ENCODE measurements at regions not wholly inside any gene's neighbourhood (a gene's known extent, or its start where the extent isn't known, plus 50 kb on each side); places are given as distances from the start of the nearest gene placed in this dataset.
"Not testable (repeated sequence)": the region's sequence is repeated elsewhere in the genome, so short reads cannot be mapped to it uniquely, and the experiment has no call there.

- Mint-ChIP-seq H3K9me3 (peaks cover 0 to 9% of the 10 kb centered on the region in 2 donors), H3K27me3 (peaks cover 0 to 5% of the 10 kb centered on the region in 2 donors), H3K4me1 (no peaks in the 10 kb centered on the region), H3K36me3 (no peaks in the 10 kb centered on the region), H3K27ac (no peak overlapping the region), H3K4me3 (no peak overlapping the region)
- DNase-seq (no peak), ATAC-seq (replicated peaks) (no peak)
These were observed 57.7 kb downstream of the RAD51AP2 start for GRCh38 chr2:17460371-17461086.

GRCh38 chr2:17455343-17455742, 62.9 kb downstream of the RAD51AP2 start:
- no peak for ATAC-seq (replicated peaks)
- H3K4me1 Mint-ChIP-seq, result no peaks in the 10 kb centered on the region
- peaks cover 0 to 6% of the 10 kb centered on the region in 2 donors for H3K9me3 Mint-ChIP-seq
- peaks cover 0 to 2% of the 10 kb centered on the region in 2 donors for H3K36me3 Mint-ChIP-seq
- no peak overlapping the region for H3K4me3 Mint-ChIP-seq
- DNase-seq, result no peak
- no peak overlapping the region for H3K27ac Mint-ChIP-seq
- peaks cover 0 to 5% of the 10 kb centered on the region in 2 donors for H3K27me3 Mint-ChIP-seq

GRCh38 chr2:17446191-17446590, 72.0 kb downstream of the RAD51AP2 start:
- not testable (repeated sequence) for ATAC-seq (replicated peaks); DNase-seq; H3K27ac Mint-ChIP-seq; H3K27me3 Mint-ChIP-seq; H3K4me1 Mint-ChIP-seq; H3K36me3 Mint-ChIP-seq; H3K4me3 Mint-ChIP-seq
- H3K9me3 Mint-ChIP-seq, result peaks cover 8 to 11% of the 10 kb centered on the region in 2 donors

DNA sequence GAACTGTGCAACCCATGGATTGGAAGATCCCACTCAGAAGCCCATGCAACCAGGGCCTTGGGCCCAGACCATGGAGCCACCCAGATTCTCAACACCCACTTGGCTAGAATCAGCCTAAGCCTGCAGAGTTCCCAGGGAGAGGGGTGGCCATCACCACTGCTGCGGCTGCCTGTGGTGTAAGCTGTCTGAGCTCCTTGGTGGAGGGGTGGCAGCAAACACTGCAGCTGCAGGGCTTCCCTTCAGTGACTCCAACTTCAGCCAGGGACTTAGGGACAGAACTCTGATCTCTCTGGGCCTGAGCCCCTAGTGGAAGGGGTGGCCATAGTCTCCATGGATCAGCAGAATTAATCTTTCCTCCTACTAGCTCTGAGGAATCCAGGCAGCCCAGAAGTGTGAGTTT, 72.5 kb downstream of the RAD51AP2 start:
- no peak for ATAC-seq (replicated peaks)
- peaks cover 0 to 6% of the 10 kb centered on the region in 2 donors for H3K27me3 Mint-ChIP-seq
- no peak for DNase-seq
- H3K9me3 Mint-ChIP-seq, result peaks cover 8 to 11% of the 10 kb centered on the region in 2 donors
- H3K36me3 Mint-ChIP-seq, result peaks cover 0 to 3% of the 10 kb centered on the region in 2 donors
- H3K4me1 Mint-ChIP-seq, result no peaks in the 10 kb centered on the region
- no peak overlapping the region for H3K4me3 Mint-ChIP-seq
- no peak overlapping the region for H3K27ac Mint-ChIP-seq

DNA sequence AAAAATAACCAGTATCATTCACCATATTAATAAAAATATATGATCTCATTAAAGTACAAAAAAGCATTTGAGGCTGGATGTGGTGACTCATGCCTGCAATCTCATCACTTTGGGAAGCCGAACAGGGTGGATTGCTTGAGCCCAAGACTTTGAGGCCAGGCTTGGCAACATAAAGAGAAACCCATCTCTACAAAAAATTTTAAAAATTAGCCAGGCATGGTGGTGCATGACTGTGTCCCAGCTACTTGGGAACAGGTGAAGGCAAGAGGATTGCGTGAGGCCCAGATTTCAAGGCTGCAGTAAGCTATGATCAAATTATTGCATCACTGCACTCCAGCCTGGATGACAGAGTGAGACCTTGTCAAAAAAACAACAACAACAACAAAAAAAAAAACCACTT, 75.9 kb downstream of the RAD51AP2 start:
- ATAC-seq (replicated peaks), result no peak
- Mint-ChIP-seq H3K27ac (no peak overlapping the region), H3K9me3 (peaks cover 0 to 2% of the 10 kb centered on the region in 2 donors), H3K27me3 (peaks cover 0 to 6% of the 10 kb centered on the region in 2 donors), H3K4me3 (no peak overlapping the region), H3K4me1 (no peaks in the 10 kb centered on the region), H3K36me3 (no peaks in the 10 kb centered on the region)
- no peak for DNase-seq

DNA sequence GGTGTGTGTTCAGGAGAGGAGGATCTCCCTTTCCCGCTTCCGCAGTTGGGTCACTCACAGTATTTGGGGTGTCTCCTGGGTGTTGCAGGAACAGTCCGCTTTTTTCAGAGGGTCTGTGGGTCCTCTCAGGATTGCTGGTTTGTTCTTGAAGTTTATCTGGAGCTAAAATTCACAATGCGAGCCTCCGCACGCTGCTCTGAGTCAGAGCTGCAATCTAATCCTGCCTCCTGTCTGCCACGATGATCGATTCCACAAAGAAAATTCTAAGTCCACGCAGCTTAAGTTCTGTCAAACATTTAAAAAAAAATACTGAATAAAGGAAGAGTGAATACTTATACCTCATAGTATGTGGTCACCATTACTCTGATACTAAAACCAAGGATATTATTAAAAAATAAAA, 76.5 kb downstream of the RAD51AP2 start:
- H3K27ac Mint-ChIP-seq, result no peak overlapping the region
- peaks cover 0 to 2% of the 10 kb centered on the region in 2 donors for H3K9me3 Mint-ChIP-seq
- no peak for DNase-seq
- no peaks in the 10 kb centered on the region for H3K36me3 Mint-ChIP-seq
- H3K4me1 Mint-ChIP-seq, result no peaks in the 10 kb centered on the region
- no peak for ATAC-seq (replicated peaks)
- H3K4me3 Mint-ChIP-seq, result no peak overlapping the region
- peaks cover 0 to 6% of the 10 kb centered on the region in 2 donors for H3K27me3 Mint-ChIP-seq

DNA sequence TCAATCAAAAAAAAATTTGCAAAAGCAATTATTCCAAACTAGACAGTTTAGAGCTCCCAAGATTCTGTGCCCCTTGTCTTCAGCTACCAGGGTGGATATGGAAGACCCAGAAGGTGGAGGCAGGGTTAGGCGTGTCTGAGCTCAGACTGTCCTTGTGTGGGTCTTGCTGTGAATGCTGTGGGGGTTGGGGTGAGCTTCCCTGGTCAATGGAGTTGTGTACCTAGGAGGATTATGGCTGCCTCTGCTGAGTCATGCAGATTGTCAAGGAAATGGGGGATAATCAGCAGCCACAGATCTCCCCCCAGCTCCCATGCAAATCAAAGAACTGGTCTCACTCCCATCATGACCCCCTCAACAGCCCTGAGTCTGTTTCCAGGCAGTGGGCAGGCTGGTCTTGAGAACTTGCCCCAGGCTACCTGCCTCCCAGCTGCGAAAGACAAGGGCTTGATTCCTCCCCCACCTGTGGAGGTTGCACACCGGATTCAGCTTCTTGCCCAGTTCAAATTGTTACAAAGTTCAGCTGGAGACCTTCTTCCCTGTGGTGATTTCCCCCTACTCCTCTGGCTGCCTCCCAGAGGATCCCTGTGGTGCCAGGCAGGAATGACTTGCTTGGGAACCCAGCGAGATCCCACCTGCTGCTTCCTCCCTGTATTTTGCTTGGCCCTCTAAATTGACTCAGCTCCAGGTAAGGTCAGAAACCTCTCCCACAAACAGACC, 77.0 kb downstream of the RAD51AP2 start:
- peaks cover 0 to 6% of the 10 kb centered on the region in 2 donors for H3K27me3 Mint-ChIP-seq
- peaks cover 0 to 1% of the 10 kb centered on the region in 2 donors for H3K9me3 Mint-ChIP-seq
- DNase-seq, result no peak
- no peak for ATAC-seq (replicated peaks)
- H3K4me1 Mint-ChIP-seq, result no peaks in the 10 kb centered on the region
- no peaks in the 10 kb centered on the region for H3K36me3 Mint-ChIP-seq
- no peak overlapping the region for H3K27ac Mint-ChIP-seq
- no peak overlapping the region for H3K4me3 Mint-ChIP-seq

DNA sequence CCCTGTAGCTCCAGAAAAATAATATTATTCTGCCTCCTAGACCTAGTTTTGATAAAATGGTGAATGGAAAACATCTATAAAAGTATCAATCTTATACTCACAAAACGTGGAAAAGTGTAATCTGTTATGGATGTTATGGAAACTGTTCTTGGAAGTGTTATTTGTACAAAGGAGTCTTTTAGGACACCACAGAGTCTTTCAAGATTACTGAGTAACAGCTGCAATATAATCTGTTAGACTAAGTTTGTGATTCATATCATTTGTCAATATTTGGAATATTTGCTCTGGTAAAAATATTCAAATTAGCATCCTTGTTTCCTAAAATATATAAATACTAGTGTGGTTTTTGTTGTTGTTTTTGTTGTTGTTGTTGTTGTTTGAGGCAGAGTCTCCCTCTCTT, 87.9 kb downstream of the RAD51AP2 start:
- DNase-seq (no peak), ATAC-seq (replicated peaks) (no peak)
- Mint-ChIP-seq H3K27ac (no peak overlapping the region), H3K9me3 (no peaks in the 10 kb centered on the region), H3K4me1 (no peaks in the 10 kb centered on the region), H3K27me3 (peaks cover 0 to 4% of the 10 kb centered on the region in 2 donors), H3K4me3 (no peak overlapping the region), H3K36me3 (no peaks in the 10 kb centered on the region)

DNA sequence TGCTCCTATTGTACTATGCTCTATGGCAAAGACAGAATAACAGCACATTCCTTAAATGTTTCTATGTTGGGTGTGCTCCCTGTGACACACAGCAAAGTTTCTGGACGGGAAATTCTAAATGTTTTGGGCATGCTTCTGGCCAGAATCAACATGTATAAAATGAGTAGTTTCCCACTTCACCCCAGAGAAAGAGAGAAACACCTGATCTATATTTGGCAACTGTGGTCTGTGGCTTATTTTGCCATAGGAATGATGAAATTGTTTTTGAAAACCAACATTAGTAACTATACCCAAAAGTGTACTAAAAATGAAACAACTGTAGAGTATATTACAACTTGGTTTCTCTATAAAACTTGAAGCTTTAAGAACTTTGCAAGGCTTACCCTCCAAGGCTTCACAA, 89.1 kb downstream of the RAD51AP2 start:
- DNase-seq, result no peak
- Mint-ChIP-seq H3K9me3 (no peaks in the 10 kb centered on the region), H3K4me1 (no peaks in the 10 kb centered on the region), H3K27ac (no peak overlapping the region), H3K27me3 (peaks cover 4 to 6% of the 10 kb centered on the region in 2 donors), H3K4me3 (no peak overlapping the region), H3K36me3 (no peaks in the 10 kb centered on the region)
- ATAC-seq (replicated peaks), result no peak

DNA sequence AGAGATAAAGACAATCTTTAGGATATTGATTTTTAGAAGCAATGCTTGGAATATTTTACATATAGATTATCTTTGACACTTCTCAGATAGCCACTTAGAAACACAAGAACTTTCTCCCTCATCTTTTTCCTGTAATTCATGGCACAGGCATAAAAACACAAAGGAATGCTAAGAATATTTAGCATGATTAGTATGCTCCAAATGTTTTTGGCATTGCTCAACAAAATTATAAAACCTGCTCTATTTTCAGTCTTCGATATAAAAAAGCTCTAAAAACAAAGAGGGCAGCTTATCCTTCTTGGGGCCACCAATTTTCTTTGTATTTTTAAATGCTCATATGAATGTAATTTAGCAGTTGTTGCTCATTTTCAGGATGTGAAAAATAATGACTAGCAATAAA, 90.8 kb downstream of the RAD51AP2 start:
- no peak for ATAC-seq (replicated peaks)
- Mint-ChIP-seq H3K27ac (no peak overlapping the region), H3K4me3 (no peak overlapping the region), H3K9me3 (no peaks in the 10 kb centered on the region), H3K36me3 (no peaks in the 10 kb centered on the region), H3K27me3 (peaks cover 4 to 6% of the 10 kb centered on the region in 2 donors), H3K4me1 (no peaks in the 10 kb centered on the region)
- no peak for DNase-seq

GRCh38 chr2:17426743-17427142, 91.5 kb downstream of the RAD51AP2 start:
- peaks cover 4 to 6% of the 10 kb centered on the region in 2 donors for H3K27me3 Mint-ChIP-seq
- H3K4me1 Mint-ChIP-seq, result no peaks in the 10 kb centered on the region
- ATAC-seq (replicated peaks), result no peak
- no peaks in the 10 kb centered on the region for H3K9me3 Mint-ChIP-seq
- no peaks in the 10 kb centered on the region for H3K36me3 Mint-ChIP-seq
- no peak overlapping the region for H3K27ac Mint-ChIP-seq
- DNase-seq, result no peak
- no peak overlapping the region for H3K4me3 Mint-ChIP-seq

DNA sequence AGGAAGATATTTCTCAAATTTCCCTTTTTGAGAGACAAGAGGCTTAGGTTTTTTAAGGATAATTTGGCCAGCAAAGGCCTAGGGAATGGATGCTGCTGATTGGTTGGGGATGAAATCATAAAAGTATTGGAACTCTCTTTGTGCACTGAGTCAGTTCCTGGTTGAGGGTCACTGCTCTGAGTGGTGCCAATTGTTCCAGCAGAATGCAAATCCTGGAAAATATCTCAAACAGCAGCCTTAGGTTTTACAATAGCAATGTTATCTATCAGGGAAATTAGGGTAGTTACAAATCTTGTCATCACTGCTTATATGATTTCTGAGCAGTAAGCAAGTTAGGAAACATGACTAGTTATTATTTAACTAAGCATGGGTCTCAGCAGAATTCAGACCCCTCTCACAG, 96.2 kb downstream of the RAD51AP2 start:
- no peaks in the 10 kb centered on the region for H3K36me3 Mint-ChIP-seq
- no peak overlapping the region for H3K4me3 Mint-ChIP-seq
- H3K4me1 Mint-ChIP-seq, result no peaks in the 10 kb centered on the region
- no peak overlapping the region for H3K27ac Mint-ChIP-seq
- DNase-seq, result no peak
- H3K27me3 Mint-ChIP-seq, result peaks cover 0 to 6% of the 10 kb centered on the region in 2 donors
- no peaks in the 10 kb centered on the region for H3K9me3 Mint-ChIP-seq
- no peak for ATAC-seq (replicated peaks)

DNA sequence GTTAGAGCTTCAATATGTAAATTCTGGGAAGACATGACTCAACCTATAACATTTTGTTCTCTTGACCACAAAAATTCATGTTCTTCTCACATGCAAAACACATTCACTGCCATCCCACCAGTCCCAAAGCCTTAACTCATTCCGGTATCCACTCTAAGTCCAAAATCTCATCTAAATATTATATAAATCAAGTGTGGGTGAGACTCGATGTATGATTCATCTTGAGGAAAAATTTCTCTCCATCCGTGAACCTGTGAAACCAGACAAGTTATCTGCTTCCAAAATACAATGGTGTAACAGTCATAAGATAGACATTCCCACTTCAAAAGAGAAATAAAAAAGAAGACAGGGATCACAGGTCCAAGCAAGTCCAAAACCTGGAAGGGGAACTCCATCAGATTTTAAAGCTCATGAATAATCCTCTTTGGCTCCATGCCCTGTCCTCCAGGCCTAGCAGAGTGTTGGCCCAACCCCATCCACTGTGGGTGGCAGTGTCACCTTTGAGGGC, 101.3 kb downstream of the RAD51AP2 start:
- no peaks in the 10 kb centered on the region for H3K27me3 Mint-ChIP-seq
- H3K9me3 Mint-ChIP-seq, result no peaks in the 10 kb centered on the region
- no peak overlapping the region for H3K27ac Mint-ChIP-seq
- H3K36me3 Mint-ChIP-seq, result no peaks in the 10 kb centered on the region
- DNase-seq, result no peak
- no peak for ATAC-seq (replicated peaks)
- no peaks in the 10 kb centered on the region for H3K4me1 Mint-ChIP-seq
- H3K4me3 Mint-ChIP-seq, result no peak overlapping the region

- Mint-ChIP-seq H3K27me3 (no peaks in the 10 kb centered on the region), H3K4me1 (no peaks in the 10 kb centered on the region), H3K27ac (no peak overlapping the region), H3K9me3 (peaks cover 0 to 4% of the 10 kb centered on the region in 2 donors), H3K36me3 (no peaks in the 10 kb centered on the region), H3K4me3 (no peak overlapping the region)
- ATAC-seq (replicated peaks) (no peak), DNase-seq (no peak)
These were observed 105.2 kb downstream of the RAD51AP2 start for GRCh38 chr2:17413036-17413435.

GRCh38 chr2:17401096-17401495, 117.1 kb downstream of the RAD51AP2 start:
- ATAC-seq (replicated peaks), result no peak
- Mint-ChIP-seq H3K4me3 (no peak overlapping the region), H3K9me3 (peaks cover 5 to 12% of the 10 kb centered on the region in 2 donors), H3K27me3 (no peaks in the 10 kb centered on the region), H3K36me3 (peaks cover 0 to 3% of the 10 kb centered on the region in 2 donors), H3K4me1 (no peaks in the 10 kb centered on the region), H3K27ac (no peak overlapping the region)
- no peak for DNase-seq
